T-helper 1 cell (primary cell): ENCODE measurements at regions not wholly inside any gene's neighbourhood (a gene's known extent, or its start where the extent isn't known, plus 50 kb on each side); places are given as distances from the start of the nearest gene placed in this dataset.
"Not testable (repeated sequence)": the region's sequence is repeated elsewhere in the genome, so short reads cannot be mapped to it uniquely, and the experiment has no call there.

Experiments
- DNase-seq, 5 donors: peaks; one replicate each; pipeline ENCODE4 v3.0.0-alpha.2; 2012 to 2020

DNA sequence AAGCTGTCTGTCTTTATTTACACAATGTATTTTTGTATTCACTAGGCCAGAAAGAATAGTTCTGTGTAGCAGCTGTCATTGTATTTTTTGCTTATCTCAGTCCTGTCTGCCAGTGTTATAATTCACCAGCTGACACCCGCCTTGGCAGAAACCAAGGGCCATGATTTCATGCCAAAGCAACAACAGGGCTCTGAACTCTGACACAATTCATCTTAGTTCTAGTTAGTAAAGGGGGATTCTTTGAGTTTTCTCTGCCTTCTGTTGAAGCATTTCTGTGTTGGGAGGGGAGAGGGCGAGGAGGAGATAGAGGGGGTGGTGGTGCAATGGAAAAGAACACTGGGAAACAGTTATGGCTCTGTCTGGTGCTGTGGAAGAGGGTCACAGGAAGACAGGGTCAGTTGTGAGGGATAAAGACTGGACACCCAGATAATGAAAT, 684.6 kb upstream of the MARCKS start:
- no peak for DNase-seq

DNA sequence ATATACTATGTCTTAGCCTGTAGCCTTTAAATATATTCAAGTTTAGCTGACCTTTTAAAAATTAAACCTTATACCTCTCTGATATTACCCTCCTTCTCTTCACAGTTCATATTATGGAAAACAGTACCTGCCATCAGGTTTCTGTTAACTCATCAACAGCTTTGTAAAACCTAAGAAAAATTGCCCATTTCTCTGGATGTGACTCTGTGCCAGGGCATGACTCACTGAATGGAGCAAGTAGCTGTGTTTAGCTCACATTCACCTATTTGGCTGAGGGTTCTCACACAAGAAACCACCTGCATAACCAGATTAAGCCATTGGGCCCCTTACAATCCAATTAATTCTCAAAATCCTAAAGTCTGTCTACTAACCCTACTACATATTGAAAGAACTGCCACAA, 678.8 kb upstream of the MARCKS start:
- DNase-seq, result no peak

DNA sequence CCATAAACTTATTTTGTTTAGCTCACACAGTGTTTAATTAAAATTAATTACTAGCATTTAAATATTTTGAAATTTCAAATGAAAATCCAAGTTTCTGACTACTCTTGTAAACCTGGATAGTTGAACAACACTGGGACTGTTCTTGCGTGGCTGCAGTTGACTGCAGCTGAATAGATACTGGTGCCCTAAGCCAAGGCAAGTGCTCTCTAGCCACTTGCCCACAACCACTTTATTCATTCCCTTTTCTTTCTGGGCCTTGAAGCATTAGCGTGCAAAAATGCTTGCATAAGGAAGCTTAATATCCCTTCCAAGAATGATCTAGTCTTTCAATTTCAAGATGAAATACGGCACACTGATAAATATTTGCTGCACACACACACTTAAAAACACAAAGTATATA, 676.0 kb upstream of the MARCKS start:
- no peak for DNase-seq

DNA sequence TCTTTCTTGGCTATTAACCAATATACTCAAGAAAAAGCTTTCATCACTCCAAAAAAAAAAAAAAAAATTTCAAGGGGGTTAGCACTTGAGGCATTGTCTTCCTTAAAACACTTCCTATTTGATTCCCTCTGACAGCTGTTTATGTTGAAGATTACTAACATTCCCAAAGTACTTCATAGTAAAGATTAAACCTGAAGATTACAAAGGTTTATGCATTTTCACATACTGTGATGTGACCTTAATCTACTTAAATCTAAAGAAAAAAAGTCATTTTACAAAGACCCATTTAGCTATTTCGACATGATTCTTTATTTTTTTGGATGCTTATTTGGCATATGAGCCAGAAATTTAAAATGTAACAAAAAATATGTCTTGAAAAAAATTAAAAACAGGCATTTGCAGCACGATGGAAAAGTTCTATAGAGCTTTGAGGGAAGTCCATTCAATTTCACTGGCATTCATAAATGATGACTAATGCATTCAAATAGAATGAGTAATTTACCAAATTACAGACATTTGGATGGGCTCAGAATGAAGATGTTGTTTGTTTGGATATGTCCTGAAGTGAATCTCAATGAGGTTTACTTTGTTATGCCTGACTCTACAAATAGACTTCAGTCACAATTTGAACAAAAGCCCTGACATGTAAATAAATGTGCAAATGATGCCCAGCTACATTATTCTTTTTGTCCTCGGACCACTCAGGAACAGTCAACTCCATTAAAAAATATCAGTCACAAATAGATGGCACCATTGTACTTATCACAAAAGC, 674.6 kb upstream of the MARCKS start:
- DNase-seq, result no peak

DNA sequence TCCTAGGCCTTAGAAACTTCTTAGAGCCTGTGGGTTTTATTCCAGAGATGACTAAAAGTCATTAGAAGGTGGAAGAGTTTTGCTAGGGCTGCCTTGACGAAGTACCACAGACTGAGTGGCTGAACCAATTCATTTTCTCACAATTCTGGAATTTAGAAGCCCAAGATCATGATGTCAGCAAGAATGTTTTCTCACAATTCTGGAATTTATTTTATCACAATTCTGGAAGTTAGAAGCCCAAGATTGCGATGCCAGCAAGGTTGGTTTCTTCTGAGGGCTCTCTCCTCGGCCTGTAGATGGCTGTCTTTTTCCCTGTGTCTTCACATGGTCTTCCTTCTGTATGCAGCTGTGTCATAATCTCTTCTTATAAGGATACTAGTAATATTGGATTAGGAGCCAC, 672.9 kb upstream of the MARCKS start:
- no peak for DNase-seq

DNA sequence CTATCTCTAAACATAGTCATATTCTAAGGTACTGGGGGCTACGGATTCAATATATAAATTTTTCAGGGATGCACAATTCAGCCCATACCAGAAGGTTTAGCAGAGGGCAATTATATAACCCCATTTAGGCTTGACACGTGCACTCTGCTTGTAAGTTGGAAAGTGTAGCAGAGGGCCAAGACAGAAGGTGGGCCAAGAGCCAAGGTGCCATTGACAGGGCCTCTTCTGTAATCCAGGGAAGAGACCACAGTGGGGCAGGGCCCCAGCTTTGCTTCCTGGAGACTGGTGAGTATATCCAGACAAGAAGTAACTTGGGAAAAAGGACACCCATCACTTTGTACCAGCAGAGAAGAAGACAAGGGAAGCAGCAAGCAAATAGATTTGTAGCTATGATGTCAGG, 672.4 kb upstream of the MARCKS start:
- DNase-seq, result no peak

DNA sequence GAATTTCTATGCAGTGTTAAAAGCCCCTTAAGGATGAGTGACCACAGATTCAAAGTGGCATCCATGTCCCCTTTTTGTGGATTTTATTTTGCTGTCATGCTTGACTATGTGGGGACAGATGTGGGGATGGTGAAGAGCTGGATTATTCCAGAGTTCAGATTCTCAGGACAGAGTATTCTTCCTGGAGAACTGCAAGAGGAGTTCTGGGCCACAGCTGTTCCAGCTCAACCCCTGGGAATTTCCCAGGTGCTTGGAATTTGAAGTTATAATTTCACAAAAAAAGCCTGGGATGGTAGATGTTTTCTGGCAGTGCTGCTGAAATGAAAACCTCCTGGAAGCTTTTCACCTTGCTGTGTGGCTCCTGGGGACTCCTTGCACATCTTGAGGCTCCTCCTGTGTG, 671.8 kb upstream of the MARCKS start:
- DNase-seq, result no peak

DNA sequence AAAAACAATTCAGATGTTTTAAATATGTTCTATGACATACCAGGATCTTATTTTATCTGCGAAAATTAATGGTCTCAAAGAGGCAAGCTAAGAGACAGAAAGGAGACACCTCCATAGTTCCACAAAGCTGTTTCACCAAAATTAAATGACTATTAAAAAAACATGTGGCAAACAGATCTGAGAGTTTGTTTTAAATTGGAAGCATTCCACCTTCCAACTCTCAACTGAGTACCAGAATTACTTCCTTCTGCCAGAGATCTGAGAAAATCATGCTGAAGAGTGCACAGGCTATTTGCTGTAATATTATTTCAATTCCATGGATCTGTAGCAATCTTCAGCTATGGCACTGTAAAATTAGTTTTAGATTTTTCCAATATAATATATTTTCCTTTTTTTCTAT, 669.5 kb upstream of the MARCKS start:
- no peak for DNase-seq

DNA sequence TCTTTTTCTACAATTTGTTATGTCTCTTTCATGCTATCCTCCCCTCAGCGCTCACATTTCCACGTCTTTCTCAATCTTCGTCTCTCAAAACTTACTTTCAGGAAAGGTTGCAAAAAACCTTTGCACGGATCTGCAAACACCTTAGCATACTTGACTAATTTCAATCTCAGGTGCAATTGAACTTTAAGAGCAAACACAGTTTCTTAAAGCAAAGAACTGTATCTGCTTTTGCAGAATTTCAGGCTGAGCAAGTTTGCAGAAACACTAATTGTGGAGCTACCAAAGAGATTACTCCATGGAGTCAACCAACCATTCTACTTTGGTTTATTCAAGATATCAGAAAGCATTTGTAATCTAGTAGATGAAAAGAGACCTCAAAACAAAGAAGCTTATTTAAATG, 668.2 kb upstream of the MARCKS start:
- DNase-seq, result no peak

DNA sequence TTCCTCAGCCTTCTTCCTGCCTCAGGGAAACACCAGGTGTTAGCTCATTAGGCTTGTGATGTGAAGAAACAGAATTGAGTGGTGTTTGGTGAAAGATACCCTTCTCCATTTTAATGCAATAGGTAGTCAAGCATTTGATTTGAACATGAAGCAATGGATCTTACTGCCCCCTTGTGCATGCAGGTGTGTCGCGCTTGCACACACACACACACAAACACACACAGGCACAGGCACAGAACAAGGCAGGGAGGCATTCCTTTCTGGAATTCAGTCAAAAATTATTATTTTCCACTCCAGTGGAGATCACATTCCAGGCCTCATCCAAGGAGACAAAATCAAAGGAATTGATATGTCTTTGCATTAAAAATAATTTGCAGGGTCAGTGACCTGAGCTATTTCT, 667.0 kb upstream of the MARCKS start:
- DNase-seq, result no peak

DNA sequence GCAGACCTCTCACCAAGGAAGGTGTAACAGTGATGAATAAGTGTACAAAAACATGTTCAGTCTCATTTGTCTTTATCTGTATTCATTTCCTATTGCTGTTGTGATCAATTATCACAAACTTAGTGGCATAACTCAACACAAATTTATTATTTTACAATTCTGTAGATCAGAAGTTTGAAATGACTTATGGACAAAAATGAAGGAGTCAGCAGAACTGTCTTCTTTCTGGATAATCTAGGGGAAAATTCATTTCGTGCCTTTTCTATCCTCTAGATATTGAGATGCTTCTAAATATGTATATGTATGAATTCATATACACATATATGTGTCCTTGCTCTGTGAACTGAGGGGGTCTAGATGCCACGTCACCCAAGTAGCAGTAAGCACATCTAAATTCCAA, 663.1 kb upstream of the MARCKS start:
- DNase-seq, result no peak

DNA sequence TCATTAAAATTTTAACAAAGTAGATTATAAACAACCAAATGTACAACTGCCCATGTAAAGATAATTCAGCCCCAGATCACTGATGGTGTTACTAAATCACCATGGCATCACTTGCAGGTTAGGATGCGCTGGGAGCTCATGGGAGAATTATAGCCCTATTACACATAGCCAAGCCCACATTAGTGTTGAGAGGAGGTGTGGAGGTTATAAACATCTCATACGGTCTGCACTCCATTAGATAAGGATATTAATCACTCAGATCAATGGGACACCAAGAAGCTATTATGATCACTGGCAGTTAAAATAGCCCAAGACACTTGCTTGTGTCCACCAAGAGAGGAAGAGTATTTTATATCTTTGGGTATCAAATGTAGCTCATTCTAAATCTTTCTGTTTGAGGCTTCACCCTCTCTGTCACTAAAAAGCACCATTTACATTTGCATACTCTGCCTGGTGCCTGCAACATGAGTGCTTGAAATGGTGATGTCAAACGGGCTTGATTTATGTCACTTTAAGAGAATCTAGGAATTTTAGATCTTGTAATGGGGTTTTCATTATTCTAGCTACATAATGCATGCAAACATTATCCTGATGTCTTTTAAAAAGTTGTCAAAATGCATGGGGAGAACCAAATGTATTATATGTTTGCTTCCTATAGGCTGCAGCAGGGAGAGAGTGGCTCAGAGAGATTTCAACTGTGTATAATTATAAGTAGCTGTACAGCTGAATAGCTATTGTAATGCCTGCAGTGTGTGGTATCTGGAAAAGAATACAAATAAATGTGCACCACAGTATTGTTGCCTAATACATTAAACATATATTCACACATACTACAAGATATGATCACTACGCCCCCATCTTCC, 654.1 kb upstream of the MARCKS start:
- DNase-seq, result no peak

DNA sequence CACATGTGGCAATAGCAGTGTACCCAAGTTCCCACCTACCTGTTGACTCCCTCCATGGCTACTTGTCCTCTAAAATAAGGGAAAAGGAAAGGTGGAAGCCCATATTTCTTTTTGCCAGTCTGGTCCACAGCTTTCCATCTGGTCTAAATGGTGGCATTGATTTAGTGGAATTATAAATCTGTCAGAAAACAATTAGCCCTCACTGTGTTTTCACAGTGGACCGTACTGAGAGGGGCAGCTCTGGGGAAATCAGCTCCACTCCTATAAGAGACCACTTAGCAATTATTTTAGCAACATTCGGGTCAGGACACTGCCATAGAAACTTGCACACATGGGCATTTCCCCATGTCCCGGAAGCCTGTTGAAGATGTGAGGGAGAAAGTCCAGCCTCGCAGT, 653.4 kb upstream of the MARCKS start:
- DNase-seq, result no peak

DNA sequence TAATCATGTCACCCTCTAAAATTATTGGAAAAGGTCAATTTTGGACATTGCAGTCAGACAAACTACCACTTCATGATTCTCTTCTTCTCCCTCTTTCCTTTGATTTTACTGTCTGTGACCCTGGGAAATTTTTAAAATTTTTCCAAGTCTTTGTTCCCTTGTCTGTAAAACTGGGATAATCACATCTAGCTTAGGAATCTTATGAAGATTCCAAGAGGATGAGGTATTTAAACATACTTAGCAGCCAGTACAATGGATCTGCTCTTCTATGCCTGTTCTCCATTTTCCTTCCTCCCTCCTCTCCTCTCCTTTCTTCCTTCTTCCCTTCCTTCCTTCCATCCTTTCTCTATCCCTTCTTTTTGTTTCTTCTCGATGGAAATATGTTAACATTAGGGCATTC, 651.6 kb upstream of the MARCKS start:
- DNase-seq, result no peak

DNA sequence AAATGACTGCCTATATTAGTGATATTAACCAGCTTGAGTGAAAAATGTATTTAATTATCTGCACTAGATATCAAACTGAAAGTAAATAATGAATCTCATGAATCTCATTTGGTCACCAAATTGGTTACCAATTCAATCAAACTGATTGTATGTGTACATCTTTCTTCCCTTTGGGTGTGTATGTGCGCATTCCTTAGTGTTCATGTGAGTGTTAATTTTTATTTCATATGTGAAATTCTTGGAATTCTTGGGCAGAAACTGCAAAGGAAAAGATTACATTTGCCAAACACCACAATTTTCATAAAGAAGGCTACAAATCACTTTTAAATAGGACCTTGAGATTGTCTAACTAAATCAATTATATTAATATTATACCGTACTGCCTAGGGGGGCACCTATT, 648.4 kb upstream of the MARCKS start:
- DNase-seq, result no peak

DNA sequence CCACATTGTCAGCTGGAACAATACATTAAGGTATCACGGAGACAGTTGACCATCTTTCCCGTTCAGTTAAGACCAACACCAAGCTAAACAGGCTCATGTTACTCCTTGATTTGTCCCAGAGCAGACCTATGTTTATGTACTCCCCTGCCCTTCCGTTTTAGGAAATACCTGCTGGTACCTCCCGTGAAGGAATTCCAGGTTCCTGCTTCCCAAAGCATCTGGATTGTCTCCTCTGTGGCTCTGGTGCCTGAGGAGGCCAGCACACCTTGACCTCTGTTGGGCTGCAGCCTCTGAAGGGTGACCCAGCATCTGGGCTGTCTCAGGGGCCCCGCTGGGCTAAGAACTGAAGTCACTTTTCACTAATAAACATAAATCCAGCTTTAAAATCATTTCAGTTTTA, 647.8 kb upstream of the MARCKS start:
- DNase-seq, result no peak

DNA sequence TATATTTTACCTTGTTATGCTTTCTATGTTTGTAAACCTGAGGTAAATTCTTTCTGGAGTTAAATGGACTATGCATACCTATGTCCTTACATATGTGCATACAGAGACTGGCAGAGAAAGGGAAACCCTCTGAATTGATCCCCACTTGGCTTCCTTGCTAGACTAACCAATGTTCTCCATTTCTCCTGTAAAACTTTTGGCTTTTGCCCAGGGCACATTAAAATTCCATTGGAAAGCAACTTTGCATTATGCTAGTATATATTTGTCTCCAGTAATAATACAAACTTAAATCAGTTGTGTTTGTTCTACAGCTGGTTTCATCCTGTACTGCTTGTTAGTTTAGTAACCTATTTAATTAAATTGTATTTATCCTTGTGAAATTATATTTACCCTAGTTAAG, 646.0 kb upstream of the MARCKS start:
- DNase-seq, result no peak

DNA sequence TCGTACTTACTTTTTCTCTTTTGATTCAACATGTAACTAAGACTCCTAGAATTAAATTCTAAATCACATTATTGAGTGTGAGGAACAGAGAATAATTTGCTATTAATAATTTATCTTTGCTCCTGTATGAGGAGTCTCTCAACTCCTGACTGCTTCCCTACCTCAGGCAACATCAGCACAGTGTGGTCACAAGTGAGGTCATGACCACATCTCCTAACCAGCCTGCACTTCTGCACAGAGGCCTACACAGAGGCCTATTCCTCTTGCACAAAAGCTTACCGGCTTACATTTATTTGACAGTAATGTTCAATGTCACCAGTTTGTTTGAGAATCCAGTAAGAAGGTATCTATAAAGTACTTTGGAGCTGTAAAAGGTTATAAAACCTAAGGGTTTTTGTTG, 637.4 kb upstream of the MARCKS start:
- no peak for DNase-seq

DNA sequence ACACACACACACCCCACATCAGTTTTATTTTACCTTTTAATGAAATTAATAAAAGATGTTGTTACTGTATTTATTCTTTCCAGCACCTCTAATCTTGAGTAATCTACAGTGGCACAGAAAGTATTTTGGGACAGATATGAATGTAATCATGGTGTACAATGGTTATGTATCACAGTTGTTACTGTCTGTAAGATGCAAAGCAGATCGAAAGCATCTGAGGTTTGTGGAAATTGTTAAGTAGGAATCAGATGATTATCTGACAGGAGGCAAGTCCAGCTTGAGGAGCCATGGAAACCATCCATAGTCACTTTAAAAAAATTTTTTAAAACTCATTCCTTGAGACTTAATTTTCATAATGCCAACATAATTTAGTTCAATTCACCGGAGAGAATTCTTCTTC, 636.3 kb upstream of the MARCKS start:
- no peak for DNase-seq

DNA sequence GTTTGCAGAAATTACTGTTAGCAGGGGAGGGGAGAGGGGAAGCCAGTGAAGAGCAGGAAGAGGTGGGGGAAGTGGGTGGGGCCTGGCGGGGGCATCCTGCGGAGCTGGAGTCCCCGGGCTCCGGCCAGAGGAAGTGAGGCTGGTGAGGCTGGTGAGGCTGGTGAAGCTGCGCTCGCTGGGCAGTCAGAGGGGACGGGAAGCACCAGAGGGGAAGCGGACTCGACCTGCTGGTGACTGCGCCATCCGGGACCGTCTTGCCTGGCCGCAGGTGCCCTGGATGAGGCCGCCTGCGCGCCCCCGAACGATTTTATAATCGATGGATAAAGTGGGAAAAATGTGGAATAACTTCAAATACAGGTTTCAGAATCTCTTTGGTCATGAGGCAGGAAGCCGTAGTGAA, 635.3 kb upstream of the MARCKS start:
- no peak for DNase-seq

DNA sequence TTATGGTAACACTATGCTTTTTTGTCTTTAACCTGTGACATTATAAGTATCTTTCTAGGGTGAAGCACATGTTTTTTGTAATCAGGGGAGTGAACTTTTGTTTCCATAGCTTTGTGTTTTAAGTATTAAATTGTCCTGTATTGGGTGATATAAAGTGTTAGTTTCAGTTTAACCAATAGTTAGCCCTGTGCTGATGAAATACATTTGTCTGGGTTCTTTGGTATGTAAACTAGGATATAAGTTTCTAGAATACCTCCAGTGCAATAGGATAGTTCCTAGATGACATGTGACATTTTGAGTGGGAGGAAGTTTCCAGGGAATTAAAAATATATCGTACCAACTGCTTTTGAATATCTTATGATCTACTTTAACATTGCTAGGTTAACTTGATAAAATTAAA, 611.0 kb upstream of the MARCKS start:
- no peak for DNase-seq

DNA sequence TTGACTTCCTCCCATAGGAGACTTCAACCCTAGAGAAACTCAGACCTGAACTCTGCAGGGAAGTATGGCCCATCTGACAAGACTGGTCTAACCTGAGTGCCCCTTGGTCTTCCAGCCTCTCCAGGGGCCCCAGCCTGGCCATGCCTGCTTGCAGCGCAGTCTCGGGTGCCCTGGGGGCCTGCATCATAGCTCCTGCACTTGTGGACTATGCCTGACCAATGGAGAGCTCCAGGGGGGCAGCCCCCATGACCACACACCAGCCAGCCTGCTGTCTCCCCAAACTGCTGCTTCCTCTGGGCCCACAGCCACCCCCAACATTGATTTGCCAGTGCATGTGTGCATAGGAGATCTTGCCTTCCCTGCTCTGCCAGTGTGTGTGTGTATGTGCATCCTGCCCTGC, 608.6 kb upstream of the MARCKS start:
- DNase-seq, result no peak

DNA sequence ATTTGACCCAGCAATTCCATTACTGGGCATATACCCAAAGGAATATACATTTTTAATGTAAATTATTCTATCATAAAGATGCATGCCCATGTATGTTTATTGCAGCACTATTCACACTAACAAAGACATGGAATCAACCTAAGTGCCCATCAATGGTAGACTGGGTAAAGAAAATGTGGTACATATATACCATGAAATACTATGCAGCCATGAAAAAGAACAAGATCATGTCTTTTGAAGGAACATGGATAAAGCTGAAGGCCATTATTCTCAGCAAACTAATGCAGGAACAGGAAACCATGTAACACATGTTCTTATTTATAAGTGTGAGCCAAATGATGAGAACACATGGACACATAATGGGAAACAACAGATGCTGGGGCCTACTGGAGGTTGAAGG, 603.0 kb upstream of the MARCKS start:
- not testable (repeated sequence) for DNase-seq

DNA sequence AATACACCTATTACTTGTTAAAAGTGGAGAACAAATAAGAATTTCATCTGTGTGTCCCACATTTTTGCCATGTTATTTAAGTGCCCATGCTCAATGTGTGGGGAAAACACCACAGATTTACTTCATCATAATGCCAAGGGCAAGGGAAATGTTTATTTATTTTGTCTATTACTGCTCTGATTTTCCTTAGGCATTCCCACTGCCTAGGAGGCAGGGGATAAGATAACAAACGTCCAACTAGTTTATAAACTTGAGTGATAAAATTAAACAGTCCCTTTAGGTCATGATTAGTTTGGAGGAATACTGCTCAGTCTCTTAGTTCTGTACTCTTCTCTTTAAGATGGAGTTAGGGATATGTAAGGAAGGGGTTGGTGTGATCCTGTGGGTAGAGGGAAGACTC, 598.4 kb upstream of the MARCKS start:
- DNase-seq, result no peak
